ENCODE measurements at regions not wholly inside any gene's neighbourhood (a gene's known extent, or its start where the extent isn't known, plus 50 kb on each side); places are given as distances from the start of the nearest gene placed in this dataset.

DNA sequence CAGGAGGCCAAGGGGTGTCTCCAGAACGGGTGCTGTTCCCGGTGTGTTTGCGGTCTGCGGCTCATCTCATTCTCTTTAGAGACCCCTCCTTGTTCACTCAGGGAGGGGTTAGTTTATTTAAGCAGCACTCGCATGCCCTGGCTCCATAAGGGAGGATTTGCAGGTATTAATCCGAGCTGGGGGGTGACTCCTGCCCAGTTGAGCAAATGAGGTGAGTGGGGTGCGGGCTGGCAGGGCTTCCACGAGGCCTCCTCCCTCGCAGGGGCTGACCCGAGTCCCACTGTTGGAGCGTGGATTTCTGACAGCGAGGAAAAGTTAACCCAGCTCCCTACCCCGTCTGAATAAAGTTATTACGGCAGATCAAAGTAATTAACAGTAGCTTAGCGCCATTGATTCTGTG is 371.8 kb upstream of the SALL3 start:
- Histone ChIP-seq H3K9ac (ENCODE audit: insufficient read depth, low read length, poor library complexity, severe bottlenecking) (no peak overlapping the region), H3K4me3 (replicated peaks in 1 of 3; ENCODE audit: low read depth in 2 of 3, low read length in 3 of 3) (no peak overlapping the region), H3K79me2 (ENCODE audit: insufficient read depth, low read length) (no peaks in the 10 kb centered on the region), H3K27me3 (ENCODE audit: control insufficient read depth in 2 of 2, insufficient read depth in 2 of 2, low read length in 2 of 2) (peaks cover 0 to 3% of the 10 kb centered on the region in 2 donors), H3K36me3 (replicated peaks in 1 of 2; ENCODE audit: control insufficient read depth in 1 of 2, insufficient read depth in 2 of 2, low read length in 2 of 2) (no peaks in the 10 kb centered on the region), H3K27ac (ENCODE audit: low read depth in 1 of 2, low read length in 2 of 2) (no peak overlapping the region), H2AFZ (ENCODE audit: insufficient read depth, low read depth, low read length, poor library complexity, severe bottlenecking) (no peak overlapping the region), H3K4me1 (ENCODE audit: control insufficient read depth in 1 of 2, insufficient read depth in 2 of 2, low read length in 2 of 2) (no peaks in the 10 kb centered on the region), H3K4me2 (replicated peaks; ENCODE audit: extremely low read depth, low read length, poor library complexity, severe bottlenecking) (no peak overlapping the region), H4K20me1 (ENCODE audit: insufficient read depth, low read length) (no peaks in the 10 kb centered on the region), H3K9me3 (replicated peaks in 1 of 2; ENCODE audit: control insufficient read depth in 1 of 2, insufficient read depth in 1 of 2, low read length in 2 of 2) (peaks cover 0 to 10% of the 10 kb centered on the region in 2 donors)
- TF ChIP-seq, protein P1, sequence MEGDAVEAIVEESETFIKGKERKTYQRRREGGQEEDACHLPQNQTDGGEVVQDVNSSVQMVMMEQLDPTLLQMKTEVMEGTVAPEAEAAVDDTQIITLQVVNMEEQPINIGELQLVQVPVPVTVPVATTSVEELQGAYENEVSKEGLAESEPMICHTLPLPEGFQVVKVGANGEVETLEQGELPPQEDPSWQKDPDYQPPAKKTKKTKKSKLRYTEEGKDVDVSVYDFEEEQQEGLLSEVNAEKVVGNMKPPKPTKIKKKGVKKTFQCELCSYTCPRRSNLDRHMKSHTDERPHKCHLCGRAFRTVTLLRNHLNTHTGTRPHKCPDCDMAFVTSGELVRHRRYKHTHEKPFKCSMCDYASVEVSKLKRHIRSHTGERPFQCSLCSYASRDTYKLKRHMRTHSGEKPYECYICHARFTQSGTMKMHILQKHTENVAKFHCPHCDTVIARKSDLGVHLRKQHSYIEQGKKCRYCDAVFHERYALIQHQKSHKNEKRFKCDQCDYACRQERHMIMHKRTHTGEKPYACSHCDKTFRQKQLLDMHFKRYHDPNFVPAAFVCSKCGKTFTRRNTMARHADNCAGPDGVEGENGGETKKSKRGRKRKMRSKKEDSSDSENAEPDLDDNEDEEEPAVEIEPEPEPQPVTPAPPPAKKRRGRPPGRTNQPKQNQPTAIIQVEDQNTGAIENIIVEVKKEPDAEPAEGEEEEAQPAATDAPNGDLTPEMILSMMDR (IDR thresholded peaks at IDR 0.05): no peak
- DNase-seq: no peak
- Mint-ChIP-seq H3K4me1 (no peaks in the 10 kb centered on the region), H3K27ac (no peak overlapping the region), H3K9me3 (peaks cover 0 to 10% (median 4%) of the 10 kb centered on the region in 7 donors), H3K27me3 (ENCODE audit: low read depth in 3 of 3) (peaks cover 2 to 4% (median 3%) of the 10 kb centered on the region in 3 donors), H3K4me3 (no peak overlapping the region), H3K36me3 (no peaks in the 10 kb centered on the region)
- intact Hi-C loops (cut with micrococcal nuclease): no loop called here
- WGBS (ENCODE audit: insufficient coverage): 90% methylated on average over 8 of the region's 15 CpGs

DNA sequence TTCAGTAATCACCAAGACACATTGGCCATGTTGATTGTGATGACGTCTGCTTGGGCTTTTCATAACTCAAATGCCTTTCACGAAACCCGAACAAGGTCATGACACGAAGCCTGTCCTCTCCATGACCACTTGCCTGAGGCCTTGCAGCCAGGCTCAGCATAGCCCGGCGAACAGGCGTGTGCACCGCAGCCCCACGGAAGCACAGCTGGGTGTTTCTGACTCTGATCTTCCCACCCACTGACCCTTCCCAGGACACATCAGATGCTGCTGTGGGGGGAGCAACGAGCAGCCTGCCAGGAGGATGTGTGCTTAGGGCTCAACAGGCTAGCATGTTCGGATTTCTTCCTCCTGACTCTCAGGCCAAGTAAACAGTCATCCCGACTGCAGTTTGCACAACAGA is 369.4 kb upstream of the SALL3 start:
- DNase-seq: no peak
- Histone ChIP-seq H3K9me3 (replicated peaks in 1 of 2; ENCODE audit: control insufficient read depth in 1 of 2, insufficient read depth in 1 of 2, low read length in 2 of 2) (peaks cover 0 to 10% of the 10 kb centered on the region in 2 donors), H3K27me3 (ENCODE audit: control insufficient read depth in 2 of 2, insufficient read depth in 2 of 2, low read length in 2 of 2) (no peaks in the 10 kb centered on the region), H4K20me1 (ENCODE audit: insufficient read depth, low read length) (no peaks in the 10 kb centered on the region), H3K4me1 (ENCODE audit: control insufficient read depth in 1 of 2, insufficient read depth in 2 of 2, low read length in 2 of 2) (no peaks in the 10 kb centered on the region), H2AFZ (ENCODE audit: insufficient read depth, low read depth, low read length, poor library complexity, severe bottlenecking) (no peak overlapping the region), H3K4me2 (replicated peaks; ENCODE audit: extremely low read depth, low read length, poor library complexity, severe bottlenecking) (no peak overlapping the region), H3K79me2 (ENCODE audit: insufficient read depth, low read length) (no peaks in the 10 kb centered on the region), H3K4me3 (replicated peaks in 1 of 3; ENCODE audit: low read depth in 2 of 3, low read length in 3 of 3) (no peak overlapping the region), H3K36me3 (replicated peaks in 1 of 2; ENCODE audit: control insufficient read depth in 1 of 2, insufficient read depth in 2 of 2, low read length in 2 of 2) (no peaks in the 10 kb centered on the region), H3K9ac (ENCODE audit: insufficient read depth, low read length, poor library complexity, severe bottlenecking) (no peak overlapping the region), H3K27ac (ENCODE audit: low read depth in 1 of 2, low read length in 2 of 2) (no peak overlapping the region)
- Mint-ChIP-seq H3K36me3 (no peaks in the 10 kb centered on the region), H3K4me3 (no peak overlapping the region), H3K27me3 (ENCODE audit: low read depth in 3 of 3) (peaks cover 0 to 3% (median 2%) of the 10 kb centered on the region in 3 donors), H3K27ac (peak overlapping the region in 1 of 7 donors; percentile 50), H3K4me1 (no peaks in the 10 kb centered on the region), H3K9me3 (peaks cover 2 to 10% (median 4%) of the 10 kb centered on the region in 7 donors)
- 90% methylated on average over 10 of the region's 12 CpGs for WGBS (ENCODE audit: insufficient coverage)
- intact Hi-C loops (cut with micrococcal nuclease): no loop called here
- TF ChIP-seq, protein P1 (IDR thresholded peaks at IDR 0.05): no peak
